NCI-H2196 (cell line): ENCODE measurements at regions not wholly inside any gene's neighbourhood (a gene's known extent, or its start where the extent isn't known, plus 50 kb on each side); places are given as distances from the start of the nearest gene placed in this dataset.
"Not testable (repeated sequence)": the region's sequence is repeated elsewhere in the genome, so short reads cannot be mapped to it uniquely, and the experiment has no call there.

Experiments
- DNase-seq: peaks from one replicate; lab custom pipeline; 2025; ENCODE audit not compliant: unreplicated experiment; lab: John Stamatoyannopoulos, UW

- no peak for DNase-seq
These were observed 52.7 kb upstream of the NCK2 start for GRCh38 chr2:105691947-105692390.

DNA sequence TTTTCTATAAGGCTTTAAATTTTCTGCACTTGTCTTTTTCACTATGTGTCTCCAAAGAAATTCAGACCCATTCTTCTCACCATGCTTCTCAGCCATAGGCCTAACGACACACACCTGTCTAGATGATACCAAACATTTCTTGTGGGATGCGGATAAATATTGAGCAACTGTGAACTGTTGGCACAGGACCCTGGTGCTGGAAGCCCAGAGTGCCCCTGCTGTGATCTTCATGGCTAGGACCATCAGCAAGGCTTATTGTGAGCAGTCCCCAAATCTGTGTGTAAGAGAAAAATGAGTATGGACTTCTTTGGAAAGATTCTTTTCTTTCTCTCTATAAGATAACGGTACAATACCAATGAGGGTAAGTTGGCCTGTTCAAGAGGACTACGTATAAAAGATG lies 54.1 kb upstream of the NCK2 start:
- DNase-seq: no peak

DNA sequence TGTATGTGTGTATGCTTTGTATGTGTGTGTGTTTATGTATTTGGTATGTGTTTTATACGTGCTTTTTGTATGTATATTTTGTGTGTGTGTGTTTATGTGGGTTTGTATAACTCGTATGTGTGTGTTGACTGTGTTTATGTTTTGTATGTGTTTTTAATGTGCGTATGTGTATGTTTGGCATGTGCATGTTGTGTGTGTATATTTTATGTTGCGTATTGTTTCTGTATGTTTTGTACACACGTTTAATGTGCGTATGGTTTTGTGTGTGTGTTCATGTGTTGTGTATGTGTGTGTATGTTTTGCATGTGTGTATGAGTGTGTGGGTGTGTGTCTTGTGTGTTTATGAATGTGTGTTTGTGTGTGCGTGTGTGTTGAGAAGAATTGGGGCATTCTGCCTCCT lies 55.2 kb upstream of the NCK2 start:
- no peak for DNase-seq

GRCh38 chr2:105688946-105689345 lies 55.8 kb upstream of the NCK2 start:
- no peak for DNase-seq

- no peak for DNase-seq
These were observed 58.1 kb upstream of the NCK2 start for GRCh38 chr2:105686588-105686987.

- DNase-seq: no peak
These were observed 61.7 kb upstream of the NCK2 start for GRCh38 chr2:105683011-105683492.

DNA sequence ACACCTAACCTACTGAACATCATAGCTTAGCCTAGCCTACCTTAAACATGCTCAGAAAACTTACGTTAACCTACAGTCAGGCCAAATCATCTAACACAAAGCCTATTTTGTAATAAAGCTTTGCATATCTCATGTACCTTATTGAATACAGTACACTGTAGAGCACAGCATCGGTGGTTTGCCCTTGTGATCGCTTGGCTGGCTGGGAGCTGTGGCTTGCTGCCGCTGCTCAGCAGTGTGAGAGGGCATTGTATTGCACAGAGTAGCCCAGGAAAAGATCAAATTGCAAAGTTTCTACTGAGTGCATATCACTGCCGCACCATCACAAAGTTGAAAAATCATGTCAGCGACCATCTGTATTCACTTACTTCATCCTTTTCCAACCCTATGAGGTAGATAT lies 62.3 kb upstream of the NCK2 start:
- no peak for DNase-seq

GRCh38 chr2:105681927-105682326 lies 62.8 kb upstream of the NCK2 start:
- DNase-seq: no peak

GRCh38 chr2:105680357-105680756 lies 64.4 kb upstream of the NCK2 start:
- DNase-seq: no peak

DNA sequence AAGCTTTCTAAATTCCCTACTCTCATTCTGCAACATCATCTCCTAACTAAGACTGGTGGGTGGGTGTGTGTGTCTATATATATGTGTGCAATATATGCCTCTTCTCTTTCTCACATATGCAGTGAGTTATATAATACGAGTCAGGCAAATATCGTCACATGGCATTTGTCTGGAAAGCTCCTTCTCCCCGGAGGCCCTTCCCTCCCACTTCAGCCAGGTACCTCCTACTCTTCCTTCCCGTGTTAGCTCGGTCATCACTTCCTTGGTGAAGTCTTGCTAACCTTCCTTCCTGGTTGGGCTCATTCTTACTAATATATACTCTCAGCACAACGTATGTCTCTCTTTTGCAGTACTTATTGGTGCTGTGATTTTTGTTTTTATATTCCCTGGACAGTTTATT lies 66.4 kb upstream of the NCK2 start:
- DNase-seq: no peak

DNA sequence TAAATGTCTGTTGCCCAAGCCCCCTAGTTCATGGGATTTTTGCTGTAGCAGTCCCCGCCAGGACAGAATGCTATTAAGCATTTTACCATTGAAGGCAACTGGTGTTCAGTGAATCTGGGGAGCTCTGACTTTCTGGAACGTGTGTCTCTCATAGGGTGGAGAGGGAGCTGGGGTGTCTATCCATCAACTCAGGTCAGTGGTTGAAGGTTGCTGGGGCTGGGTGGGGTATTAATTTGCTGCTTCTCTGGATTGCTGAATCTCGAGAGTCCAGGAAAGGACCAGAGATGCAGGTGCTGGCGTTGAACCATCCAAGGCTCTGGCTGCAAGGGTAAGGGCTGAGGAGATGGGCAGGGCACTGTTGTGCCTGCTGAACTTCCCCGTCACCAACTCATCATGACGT lies 66.8 kb upstream of the NCK2 start:
- DNase-seq: no peak

DNA sequence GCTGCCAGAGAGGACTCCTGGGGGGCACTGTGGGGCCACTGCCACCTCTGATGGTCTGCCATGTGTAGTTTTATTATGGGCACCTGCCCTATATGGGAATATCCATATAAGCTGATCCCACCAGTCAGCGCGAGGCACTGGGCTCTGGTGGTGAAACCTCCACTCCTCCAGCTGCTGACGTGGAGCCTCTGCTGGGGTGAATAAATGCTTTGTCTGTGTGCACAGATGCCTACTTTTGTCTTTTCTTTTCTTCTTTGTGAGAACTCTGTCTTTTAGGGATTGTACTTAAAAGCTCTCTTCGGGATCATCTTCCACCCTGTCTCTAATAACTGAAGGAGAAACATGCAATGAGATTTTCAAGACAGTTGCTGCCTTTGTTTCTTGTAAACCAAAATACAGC lies 68.9 kb upstream of the NCK2 start:
- DNase-seq: no peak

- no peak for DNase-seq
These were observed 69.7 kb upstream of the NCK2 start for GRCh38 chr2:105674859-105675541.

GRCh38 chr2:105674401-105674800 lies 70.3 kb upstream of the NCK2 start:
- no peak for DNase-seq

- no peak for DNase-seq
These were observed 73.6 kb upstream of the NCK2 start for GRCh38 chr2:105671156-105671555.

- DNase-seq: no peak
These were observed 75.3 kb upstream of the NCK2 start for GRCh38 chr2:105669384-105669891.

GRCh38 chr2:105665480-105665879 lies 79.2 kb upstream of the NCK2 start:
- DNase-seq: no peak

- DNase-seq: no peak
These were observed 84.2 kb upstream of the NCK2 start for GRCh38 chr2:105660489-105660888.

DNA sequence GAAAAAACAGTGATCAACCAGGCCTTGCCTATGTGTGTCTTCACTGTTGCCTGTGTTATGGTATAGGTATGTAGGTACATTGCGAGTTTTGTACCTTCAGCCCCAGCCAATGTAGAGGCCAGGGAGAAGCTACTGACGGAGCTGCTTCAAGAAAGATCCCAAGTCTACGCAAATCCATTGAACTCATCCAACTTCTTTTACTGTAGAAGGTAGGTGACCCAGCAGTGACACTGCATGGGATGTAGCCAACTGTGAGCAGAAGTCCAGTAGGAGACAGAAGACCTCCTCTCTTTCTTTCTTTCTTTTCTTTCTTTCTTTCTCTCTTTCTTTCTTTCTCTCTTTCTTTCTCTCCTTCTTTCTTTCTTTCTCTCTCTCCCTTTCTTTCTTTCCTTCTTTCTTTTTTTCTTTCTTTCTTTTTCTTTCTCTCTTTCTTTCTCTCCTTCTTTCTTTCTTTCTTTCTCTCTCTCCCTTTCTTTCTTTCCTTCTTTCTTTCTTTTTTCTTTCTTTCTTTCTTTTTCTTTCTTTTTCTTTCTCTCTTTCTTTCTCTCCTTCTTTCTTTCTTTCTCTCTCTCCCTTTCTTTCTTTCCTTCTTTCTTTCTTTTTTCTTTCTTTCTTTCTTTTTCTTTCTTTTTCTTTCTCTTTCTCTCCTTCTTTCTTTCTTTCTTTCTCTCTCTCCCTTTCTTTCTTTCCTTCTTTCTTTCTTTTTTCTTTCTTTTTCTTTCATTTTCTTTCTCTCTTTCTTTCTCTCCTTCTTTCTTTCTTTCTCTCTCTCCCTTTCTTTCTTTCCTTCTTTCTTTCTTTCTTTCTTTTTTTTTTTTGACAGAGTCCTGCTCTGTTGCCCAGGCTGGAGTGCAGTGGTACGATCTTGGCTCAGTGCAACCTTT lies 88.7 kb upstream of the NCK2 start:
- DNase-seq: not testable (repeated sequence)

DNA sequence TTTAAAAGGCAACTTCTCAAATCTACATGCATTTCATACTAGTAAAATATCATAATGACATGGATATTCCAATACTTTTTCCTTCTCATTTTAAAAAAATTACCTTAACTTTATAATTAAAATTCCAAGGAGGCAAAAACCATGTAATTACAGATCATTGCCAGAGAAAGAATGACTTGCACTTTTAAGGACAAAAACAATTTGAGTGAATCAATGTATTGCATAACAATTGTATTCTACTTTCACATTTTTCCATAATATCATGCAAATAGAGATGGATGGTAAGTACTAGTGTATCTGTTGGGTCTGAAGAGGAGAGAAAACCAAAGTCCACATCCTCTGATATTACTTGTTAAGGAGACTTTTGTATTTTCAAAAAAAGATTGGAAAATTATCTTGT lies 89.5 kb upstream of the NCK2 start:
- no peak for DNase-seq

GRCh38 chr2:105654474-105655004 lies 90.2 kb upstream of the NCK2 start:
- DNase-seq: no peak

GRCh38 chr2:105653302-105653701 lies 91.4 kb upstream of the NCK2 start:
- DNase-seq: no peak
